Anterior cingulate cortex (tissue), 58 donors: ENCODE measurements at regions not wholly inside any gene's neighbourhood (a gene's known extent, or its start where the extent isn't known, plus 50 kb on each side); places are given as distances from the start of the nearest gene placed in this dataset.

Experiments
- DNase-seq, 58 donors: peaks; one replicate each; lab custom pipeline; 2025; lab: John Stamatoyannopoulos, UW

DNA sequence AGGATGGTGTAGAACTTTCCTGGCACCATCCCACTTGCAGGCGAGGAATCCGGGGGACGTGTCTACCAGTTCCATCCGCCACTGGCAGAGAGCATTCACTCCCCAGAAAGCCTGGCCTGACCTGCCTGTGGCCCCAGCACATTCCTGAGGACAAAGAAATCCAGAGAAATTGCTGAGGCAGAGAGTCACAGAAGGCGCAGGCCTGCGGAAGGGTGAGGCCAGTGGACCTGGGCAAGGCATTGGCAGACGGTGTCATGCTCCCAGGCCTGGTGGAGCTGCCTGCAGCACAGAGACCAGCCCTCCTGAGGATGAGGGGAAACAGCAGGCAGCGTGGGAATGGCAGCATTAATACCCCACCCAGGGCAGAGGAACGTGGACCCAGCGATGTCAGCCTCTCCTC is 81.2 kb upstream of the F3 start:
- no peak for DNase-seq

DNA sequence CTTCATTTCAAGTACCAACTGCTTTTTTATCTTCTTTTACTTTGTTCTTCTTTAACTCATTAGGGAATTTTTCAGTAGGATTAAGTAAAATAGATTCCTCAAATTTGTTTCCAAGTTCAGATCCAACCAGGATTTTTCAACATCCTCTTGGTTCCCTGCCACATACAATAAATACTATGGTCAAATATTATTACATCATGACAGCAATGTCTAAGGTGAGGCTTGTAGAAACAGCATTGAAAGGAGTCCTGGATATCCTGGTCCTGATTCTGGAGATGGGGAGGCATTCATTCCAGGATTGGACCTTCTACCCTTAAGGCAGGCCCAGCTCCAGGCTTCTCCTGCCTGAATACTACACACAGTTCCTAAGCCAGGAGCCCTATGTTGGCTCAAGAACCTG is 80.2 kb upstream of the F3 start:
- DNase-seq: no peak

DNA sequence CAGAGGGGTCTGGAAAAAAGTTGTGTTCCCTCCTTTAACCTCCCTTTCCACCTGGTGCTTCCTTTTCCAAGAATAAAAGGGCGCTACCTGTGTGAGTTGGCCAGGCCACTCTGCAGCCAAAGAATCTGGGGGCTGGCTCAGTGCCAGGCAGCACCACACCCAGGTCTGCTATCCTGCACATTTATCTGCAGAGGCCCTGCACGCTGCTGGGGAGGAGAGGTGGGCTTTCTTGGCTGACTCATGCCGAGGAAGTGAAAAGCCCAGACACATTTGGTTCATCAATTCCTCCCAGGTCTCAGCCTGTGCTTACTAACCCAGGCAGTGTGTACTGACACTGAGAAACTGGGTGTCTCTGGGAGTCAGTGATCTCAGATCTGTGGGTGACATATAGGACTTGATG is 79.8 kb upstream of the F3 start:
- DNase-seq: no peak

- DNase-seq: no peak
Observed at GRCh38 chr1:94620345-94621031, 78.9 kb upstream of the F3 start.

GRCh38 chr1:94619731-94620130 is 78.2 kb upstream of the F3 start:
- DNase-seq: no peak

GRCh38 chr1:94617957-94618739 is 76.6 kb upstream of the F3 start:
- no peak for DNase-seq

DNA sequence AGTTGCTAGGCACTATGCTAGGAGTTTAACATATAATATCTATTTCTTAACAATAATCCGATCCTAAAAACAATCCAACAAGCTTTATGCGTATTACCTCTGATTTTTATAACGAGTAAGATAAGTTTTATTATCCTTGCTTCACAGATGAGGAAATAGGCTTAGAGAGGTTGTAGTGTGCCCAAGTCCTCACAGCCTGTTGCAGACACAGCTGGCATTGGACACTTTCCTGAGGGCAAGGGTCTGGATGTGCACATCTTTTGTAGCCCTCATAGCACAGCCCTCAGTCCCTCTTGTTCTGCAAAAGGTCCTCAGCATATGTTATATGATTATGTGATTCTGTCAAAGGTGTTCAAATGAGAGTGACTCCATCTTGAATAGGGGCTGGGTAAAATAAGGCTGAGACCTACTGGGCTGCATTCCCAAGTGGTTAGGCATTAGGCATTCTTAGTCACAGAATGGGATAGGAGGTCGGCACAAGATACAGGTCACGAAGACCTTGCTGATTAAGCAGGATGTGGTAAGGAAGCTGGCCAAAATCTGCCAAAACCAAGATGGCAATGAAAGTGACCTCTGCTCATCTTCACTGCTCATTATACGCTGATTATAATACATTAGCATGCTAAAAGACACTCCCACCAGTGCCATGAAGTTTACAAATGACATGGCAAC is 75.7 kb upstream of the F3 start:
- DNase-seq: no peak

- no peak for DNase-seq
Observed at GRCh38 chr1:94616506-94616905, 74.9 kb upstream of the F3 start.

DNA sequence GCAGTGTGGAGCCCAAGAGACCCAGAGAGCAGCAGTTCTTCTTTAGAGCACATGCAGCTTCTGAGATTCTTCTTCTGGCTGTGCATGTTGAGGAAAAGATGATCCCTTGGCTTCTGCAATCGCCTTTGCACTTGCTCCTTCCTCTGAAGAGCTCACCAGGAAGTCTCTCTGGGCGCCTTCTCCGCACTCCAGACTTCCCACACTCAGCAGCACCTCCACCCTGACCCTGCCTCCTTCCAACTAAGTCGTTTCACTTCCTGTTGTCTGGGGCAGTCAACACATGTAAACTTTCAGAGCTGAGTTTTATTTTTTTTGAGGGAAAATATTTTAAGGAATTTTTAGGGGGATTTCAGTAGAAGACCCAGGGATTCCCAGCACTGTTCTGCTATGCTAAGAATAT is 73.4 kb upstream of the F3 start:
- DNase-seq: no peak

DNA sequence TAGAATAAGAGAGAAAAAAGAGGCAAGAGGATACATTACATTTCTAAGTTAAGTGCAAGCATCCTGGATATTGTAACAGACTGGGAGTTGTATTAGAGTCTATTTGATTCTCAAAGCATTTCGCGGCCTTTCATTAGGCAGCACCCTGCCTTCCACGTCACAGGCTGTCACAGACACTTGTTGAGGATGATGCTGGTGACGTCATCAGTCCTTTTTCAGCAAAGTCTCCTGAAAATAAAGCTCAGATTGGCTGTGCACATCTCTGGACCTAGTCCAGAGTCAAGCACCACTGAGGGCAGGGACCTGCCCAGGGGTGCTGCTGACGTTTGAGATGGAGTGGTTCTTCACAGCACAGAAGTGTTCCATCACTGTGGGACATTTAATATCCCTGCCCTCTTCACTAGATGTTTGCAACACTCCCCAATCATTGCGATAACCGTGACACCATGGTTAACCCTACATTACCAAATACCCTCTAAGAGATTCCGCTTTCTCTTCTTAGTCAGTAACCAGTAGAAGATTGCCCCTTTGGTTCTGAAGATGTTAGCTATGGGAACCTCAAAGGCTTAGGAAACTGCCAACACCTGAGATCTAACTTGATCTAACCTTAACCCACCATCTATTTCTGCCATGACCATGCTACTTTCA is 72.7 kb upstream of the F3 start:
- no peak for DNase-seq

GRCh38 chr1:94612525-94613204 is 71.1 kb upstream of the F3 start:
- no peak for DNase-seq

DNA sequence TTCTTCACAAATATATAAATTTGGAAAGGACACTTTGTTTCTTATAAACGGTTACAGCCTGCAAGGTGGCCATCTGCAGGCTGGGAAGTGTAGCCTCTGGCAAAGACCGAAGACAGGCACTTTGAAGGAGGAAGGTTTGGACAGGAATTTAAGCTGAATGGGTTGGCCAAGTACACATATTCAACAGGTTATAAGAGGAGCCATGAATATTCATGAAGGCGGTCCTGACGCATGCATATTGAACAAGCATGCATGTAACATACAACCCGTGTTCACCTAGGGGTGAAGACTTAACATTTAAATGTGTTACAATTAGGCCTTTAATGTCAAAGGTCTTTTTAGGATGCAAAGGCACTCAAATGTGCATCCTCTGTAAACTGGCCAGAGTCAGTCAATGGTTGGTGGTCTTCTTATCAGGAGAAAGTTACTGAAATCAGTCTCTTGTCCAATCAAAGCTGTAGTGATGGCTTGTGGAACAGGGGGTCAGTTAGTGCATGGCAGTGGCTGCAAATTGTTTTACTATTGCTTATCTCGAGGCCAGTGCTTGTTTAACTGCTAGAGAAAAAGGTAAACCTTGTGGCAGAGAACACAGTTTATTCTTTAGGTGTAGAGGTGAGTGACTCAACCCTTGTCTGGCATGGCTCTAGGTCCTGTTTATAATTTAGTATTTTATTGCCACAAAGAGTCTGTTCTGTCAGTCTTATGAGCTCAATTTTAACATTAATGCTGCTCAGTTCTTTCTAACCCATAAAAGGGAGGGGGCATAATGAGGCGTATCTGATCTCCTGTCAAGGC is 70.3 kb upstream of the F3 start:
- no peak for DNase-seq

DNA sequence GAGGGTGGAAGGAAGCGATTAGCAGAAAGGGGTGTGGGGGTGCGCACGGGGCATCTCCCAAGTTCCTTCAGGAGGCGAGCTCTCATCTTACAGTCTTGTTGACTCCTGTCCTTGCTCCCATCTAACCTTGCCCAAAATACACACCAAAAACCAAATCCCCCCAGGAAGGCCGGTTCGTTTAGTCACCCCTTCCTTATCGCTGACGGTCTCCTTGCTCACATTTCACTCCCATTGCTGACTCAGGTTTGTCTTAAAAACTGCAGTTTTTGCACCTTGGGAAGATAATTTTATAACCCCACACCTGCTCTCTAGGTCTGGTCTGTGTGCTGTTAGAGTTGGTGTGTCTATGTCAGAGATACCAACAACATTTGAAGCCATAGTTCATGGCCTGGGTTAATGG is 68.1 kb upstream of the F3 start:
- DNase-seq: no peak

DNA sequence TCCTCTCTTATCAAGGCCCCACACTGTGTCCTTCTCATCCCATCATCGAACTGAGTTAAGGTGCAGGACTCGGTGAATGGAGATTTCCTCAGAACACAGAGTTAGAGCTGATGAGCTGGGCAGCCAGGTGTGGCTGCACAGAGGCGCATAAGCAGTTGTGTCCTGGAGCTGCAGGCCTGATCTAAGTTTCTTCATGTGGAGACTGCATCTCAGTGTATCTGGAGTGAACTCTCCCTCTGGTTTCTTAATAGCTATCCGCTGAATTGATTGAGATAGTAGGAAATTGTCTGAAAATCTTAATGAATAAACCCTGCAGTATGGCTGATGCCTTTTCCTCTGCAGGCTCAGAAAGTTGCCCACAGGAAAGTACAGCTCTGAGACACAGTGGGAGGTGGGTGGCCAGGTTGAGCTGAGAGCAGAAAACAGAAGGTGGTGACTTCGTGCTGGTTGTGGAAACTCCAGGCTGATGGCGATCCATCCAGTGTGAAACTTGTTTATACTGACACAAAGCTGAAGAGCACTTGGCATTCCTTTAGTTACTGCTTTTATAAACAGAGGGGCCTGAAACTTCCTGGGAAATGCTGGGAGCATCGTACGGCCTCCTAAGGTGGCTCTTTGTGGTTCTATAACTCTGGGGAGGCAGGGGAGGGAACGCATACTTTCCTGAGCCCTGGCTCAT is 67.4 kb upstream of the F3 start:
- no peak for DNase-seq

DNA sequence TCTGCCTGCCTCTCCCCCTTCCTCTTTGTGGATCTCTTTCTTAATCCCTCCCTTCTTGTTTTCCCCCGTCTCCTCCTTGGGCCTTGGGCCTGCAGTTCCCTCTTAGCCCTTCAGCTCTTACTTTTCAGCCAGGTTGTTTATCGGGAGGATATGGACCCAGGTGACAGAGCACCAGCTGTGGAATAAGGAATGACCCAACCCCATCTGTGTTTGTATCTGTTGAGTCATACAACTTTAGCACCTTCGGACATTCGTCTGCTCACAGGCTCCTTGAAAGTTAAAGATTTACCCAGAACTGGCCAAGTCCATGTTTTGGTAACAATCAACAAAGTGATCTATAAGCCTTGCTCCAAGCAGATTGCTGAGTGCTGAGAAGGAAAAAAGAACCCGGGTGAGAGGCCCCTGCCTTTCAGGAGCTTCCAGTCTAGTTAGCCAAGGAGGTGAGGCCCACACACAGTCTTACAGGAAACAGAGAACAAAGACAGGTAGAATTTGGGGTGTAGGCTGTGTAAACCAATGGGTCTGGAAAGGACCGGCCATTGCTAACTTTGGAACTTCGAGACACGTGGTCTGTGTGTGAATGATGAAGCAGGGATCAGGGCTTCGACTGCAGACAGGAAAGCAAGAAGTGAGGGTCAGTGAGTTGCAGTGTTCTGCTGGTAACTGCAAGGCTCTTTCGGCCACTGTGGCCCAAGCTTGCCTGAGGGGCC is 66.7 kb upstream of the F3 start:
- DNase-seq: no peak

- DNase-seq: no peak
Observed at GRCh38 chr1:94607398-94607797, 65.8 kb upstream of the F3 start.

GRCh38 chr1:94606471-94606870 is 64.9 kb upstream of the F3 start:
- no peak for DNase-seq

GRCh38 chr1:94603663-94604062 is 62.1 kb upstream of the F3 start:
- DNase-seq: no peak
